ENCODE measurements at regions not wholly inside any gene's neighbourhood (a gene's known extent, or its start where the extent isn't known, plus 50 kb on each side); places are given as distances from the start of the nearest gene placed in this dataset.

- TF ChIP-seq CTCF (conservative IDR thresholded peaks at IDR 0.05; ENCODE audit: low read depth, low read length) (no peak), EZH2phosphoT487 (IDR thresholded peaks at IDR 0.05; ENCODE audit: borderline replicate concordance, low read length) (no peak)
Measured at GRCh38 chr2:76415821-76416220, 705.1 kb upstream of the GCFC2 start.
